RWPE2 (cell line): ENCODE measurements at regions not wholly inside any gene's neighbourhood (a gene's known extent, or its start where the extent isn't known, plus 50 kb on each side); places are given as distances from the start of the nearest gene placed in this dataset.

Experiments used
- ATAC-seq: fragments of 200-7000 bp; cut with Tn5 transposase; 3 replicates; pipeline ENCODE4 v1.9.1; 2021; ENCODE audit warnings: low read depth
- DNase-seq: peaks from one replicate; pipeline ENCODE4 v3.0.0-alpha.2; 2020; ENCODE audit warnings: low spot score
- H3K27ac ChIP-seq: fragments of 450-650 bp; 2 replicates; pipeline ENCODE4 v1.5.1; 2017; ENCODE audit warnings: mild to moderate bottlenecking; ENCODE audit not compliant: poor library complexity, severe bottlenecking
- H3K27me3 ChIP-seq: fragments of 250-450 bp; sonication (Bioruptor Pico); 2 replicates; pipeline ENCODE4 v1.5.1; 2021; ENCODE audit warnings: mild to moderate bottlenecking, moderate library complexity; ENCODE audit not compliant: insufficient read depth, poor library complexity, severe bottlenecking
- H3K36me3 ChIP-seq: fragments of 250-450 bp; sonication (Bioruptor Pico); 2 replicates; pipeline ENCODE4 v1.5.1; 2020; ENCODE audit warnings: low read depth, mild to moderate bottlenecking, moderate library complexity
- H3K4me1 ChIP-seq: fragments of 250-450 bp; sonication (Bioruptor Pico); 2 replicates; pipeline ENCODE4 v1.5.1; 2021; ENCODE audit warnings: mild to moderate bottlenecking, moderate library complexity; ENCODE audit not compliant: insufficient read depth, poor library complexity, severe bottlenecking
- H3K4me3 ChIP-seq: fragments of 250-450 bp; sonication (Bioruptor Pico); 2 replicates; pipeline ENCODE4 v1.5.1; 2021; ENCODE audit warnings: mild to moderate bottlenecking, moderate library complexity; ENCODE audit not compliant: severe bottlenecking
- H3K9me3 ChIP-seq: fragments of 250-450 bp; sonication (Bioruptor Pico); 2 replicates; pipeline ENCODE4 v1.5.1; 2021; ENCODE audit warnings: mild to moderate bottlenecking, moderate library complexity; ENCODE audit not compliant: severe bottlenecking
- TF ChIP-seq, protein P1 (sequence below): fragments of 450-650 bp; IDR thresholded peaks from one replicate; pipeline ENCODE4 v1.5.1; 2017; ENCODE audit warnings: mild to moderate bottlenecking, moderate library complexity; ENCODE audit not compliant: poor library complexity, severe bottlenecking

DNA sequence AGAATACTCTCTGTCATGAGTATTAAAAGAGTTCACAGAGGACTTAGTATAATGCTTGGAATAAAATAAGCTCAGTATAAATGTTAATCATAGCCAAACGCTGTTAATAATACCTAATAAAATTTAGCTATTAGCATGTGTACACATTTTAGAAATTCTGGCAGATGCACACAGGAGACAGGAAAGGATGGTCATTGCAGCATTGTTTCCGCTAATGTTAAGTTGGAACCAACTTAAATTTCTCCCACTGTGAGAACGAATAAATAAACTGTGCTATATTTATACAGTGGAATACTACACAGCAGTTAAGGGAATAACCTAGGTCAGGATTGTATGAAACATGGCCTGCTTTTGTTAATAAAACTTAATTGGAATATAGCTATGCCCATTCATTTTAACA, 370.4 kb upstream of the TGFBR2 start:
- ATAC-seq, result no peak
- Histone ChIP-seq H3K36me3 (no peaks in the 10 kb centered on the region), H3K4me1 (peaks cover 10% of the 10 kb centered on the region), H3K4me3 (no peak overlapping the region), H3K27me3 (no peaks in the 10 kb centered on the region), H3K27ac (no peak overlapping the region), H3K9me3 (no peaks in the 10 kb centered on the region)
- TF ChIP-seq, protein P1, sequence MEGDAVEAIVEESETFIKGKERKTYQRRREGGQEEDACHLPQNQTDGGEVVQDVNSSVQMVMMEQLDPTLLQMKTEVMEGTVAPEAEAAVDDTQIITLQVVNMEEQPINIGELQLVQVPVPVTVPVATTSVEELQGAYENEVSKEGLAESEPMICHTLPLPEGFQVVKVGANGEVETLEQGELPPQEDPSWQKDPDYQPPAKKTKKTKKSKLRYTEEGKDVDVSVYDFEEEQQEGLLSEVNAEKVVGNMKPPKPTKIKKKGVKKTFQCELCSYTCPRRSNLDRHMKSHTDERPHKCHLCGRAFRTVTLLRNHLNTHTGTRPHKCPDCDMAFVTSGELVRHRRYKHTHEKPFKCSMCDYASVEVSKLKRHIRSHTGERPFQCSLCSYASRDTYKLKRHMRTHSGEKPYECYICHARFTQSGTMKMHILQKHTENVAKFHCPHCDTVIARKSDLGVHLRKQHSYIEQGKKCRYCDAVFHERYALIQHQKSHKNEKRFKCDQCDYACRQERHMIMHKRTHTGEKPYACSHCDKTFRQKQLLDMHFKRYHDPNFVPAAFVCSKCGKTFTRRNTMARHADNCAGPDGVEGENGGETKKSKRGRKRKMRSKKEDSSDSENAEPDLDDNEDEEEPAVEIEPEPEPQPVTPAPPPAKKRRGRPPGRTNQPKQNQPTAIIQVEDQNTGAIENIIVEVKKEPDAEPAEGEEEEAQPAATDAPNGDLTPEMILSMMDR, result no peak
- no peak for DNase-seq

DNA sequence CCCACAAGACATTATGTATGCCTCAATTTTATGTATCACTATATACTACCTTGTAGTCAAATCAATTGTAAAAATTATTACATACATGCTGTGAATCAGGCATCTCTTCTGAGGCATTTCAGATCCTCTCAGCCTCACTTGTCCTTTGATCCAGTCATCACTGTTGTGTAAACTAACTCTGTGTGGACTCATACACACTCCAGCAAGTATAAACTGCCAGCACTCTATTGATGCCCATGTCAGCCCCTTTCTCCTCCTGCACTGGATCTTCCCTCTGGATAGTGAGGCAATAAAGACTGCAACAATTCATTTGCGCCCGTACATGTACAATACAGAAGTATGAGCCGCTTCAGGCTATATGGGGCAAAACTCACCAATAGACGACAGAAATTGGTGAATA, 364.7 kb upstream of the TGFBR2 start:
- Histone ChIP-seq H3K36me3 (no peaks in the 10 kb centered on the region), H3K4me3 (no peak overlapping the region), H3K4me1 (no peaks in the 10 kb centered on the region), H3K27ac (no peak overlapping the region), H3K27me3 (no peaks in the 10 kb centered on the region), H3K9me3 (no peaks in the 10 kb centered on the region)
- ATAC-seq (no peak), DNase-seq (no peak)
- TF ChIP-seq, protein P1, result no peak

DNA sequence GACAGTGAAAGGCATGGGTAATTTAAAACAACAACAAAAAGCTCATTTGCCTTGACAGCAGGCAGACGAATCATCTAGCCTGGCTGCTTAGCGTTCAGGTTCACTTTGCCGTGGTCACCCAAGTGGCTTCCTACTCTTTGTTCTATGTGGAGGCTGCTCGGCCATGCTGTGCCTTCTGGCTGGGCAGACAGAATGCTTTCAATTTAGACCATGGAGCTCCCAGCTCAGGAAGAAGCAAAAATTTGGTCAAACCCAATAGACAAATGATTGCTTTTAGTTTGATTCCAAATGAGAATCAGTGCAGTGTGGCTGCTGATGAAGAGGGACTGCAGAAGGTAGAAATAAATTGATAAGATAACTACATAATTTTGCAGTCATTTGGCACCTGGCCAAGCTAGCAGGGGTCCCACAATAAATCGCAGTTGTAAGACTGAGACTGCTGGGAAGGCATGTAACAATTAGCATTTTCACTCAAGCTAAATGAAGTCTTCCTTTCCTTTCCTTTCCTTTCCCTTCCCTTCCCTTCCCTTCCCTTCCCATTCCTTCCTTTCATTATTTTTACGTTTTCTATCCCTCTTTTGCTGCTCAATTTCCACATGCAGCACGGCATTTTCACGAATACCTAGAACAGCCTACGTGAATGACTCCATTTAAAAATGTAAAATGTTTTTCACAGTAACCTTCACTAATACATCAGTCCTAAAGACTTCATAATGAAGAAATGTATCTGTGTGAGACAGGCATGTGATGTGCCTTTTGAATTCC, 360.4 kb upstream of the TGFBR2 start:
- Histone ChIP-seq H3K4me1 (no peaks in the 10 kb centered on the region), H3K27me3 (no peaks in the 10 kb centered on the region), H3K9me3 (no peaks in the 10 kb centered on the region), H3K4me3 (no peak overlapping the region), H3K36me3 (no peaks in the 10 kb centered on the region), H3K27ac (no peak overlapping the region)
- ATAC-seq (no peak), DNase-seq (no peak)
- TF ChIP-seq, protein P1, result no peak

DNA sequence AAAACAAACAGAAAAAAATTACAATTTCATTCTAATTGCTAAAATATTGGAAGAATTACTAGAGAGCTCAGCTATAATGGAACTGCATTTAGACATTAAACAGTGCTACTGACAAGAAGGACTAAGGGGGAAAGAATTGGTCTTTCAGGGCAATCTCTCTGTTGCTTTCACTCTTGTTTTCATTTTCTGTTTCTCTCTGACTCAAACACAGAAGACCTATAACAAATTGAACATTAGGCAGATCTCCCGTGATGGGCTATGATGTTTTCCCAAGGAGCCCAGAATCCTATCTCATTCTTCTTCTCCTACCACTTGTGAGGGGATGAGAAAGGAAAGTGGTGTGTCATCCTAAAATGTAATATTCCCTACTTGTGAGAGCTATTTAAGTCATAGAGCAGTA, 358.0 kb upstream of the TGFBR2 start:
- TF ChIP-seq, protein P1, result no peak
- H3K4me1 ChIP-seq, result no peaks in the 10 kb centered on the region
- DNase-seq, result no peak
- no peaks in the 10 kb centered on the region for H3K36me3 ChIP-seq
- H3K27ac ChIP-seq, result no peak overlapping the region
- ATAC-seq, result no peak
- H3K27me3 ChIP-seq, result no peaks in the 10 kb centered on the region
- H3K4me3 ChIP-seq, result no peak overlapping the region
- H3K9me3 ChIP-seq, result no peaks in the 10 kb centered on the region

DNA sequence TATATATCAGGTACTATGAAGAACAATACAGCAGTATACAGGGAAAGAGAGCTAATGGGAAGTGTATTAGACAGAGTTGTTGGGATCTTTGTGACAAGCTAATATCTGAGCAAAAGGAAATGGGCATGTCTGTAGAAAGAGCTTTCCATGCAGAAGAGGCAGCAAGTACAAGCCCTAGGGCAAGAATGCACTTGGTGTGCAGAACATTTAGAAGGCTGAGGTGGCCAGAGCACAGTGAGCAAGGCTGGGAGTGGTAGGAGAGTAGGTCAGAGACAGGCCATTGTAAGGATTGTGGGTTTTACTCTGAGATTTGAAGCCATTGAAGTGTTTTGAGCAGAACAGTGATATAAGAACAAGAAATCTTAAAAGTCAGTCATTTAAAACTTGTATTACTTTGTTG, 353.9 kb upstream of the TGFBR2 start:
- Histone ChIP-seq H3K36me3 (no peaks in the 10 kb centered on the region), H3K9me3 (no peaks in the 10 kb centered on the region), H3K27me3 (no peaks in the 10 kb centered on the region), H3K4me1 (no peaks in the 10 kb centered on the region), H3K4me3 (no peak overlapping the region), H3K27ac (no peak overlapping the region)
- ATAC-seq (no peak), DNase-seq (no peak)
- TF ChIP-seq, protein P1, result no peak
